ENCODE measurements at regions not wholly inside any gene's neighbourhood (a gene's known extent, or its start where the extent isn't known, plus 50 kb on each side); places are given as distances from the start of the nearest gene placed in this dataset.

- Histone ChIP-seq H3K4me1 (ENCODE audit: control insufficient read depth, insufficient read depth, low read length, poor library complexity, severe bottlenecking) (no peaks in the 10 kb centered on the region), H3K27me3 (ENCODE audit: control insufficient read depth, insufficient read depth, low read length) (no peaks in the 10 kb centered on the region), H3K27ac (ENCODE audit: insufficient read depth, low read length, poor library complexity, severe bottlenecking) (no peak overlapping the region), H3K9me3 (ENCODE audit: control insufficient read depth in 2 of 2, low read length in 2 of 2) (no peaks in the 10 kb centered on the region), H3K4me3 (ENCODE audit: low read depth, low read length) (no peak overlapping the region), H3K36me3 (ENCODE audit: control insufficient read depth, insufficient read depth, low read length) (no peaks in the 10 kb centered on the region)
- H3K36me3 Mint-ChIP-seq, result no peaks in the 10 kb centered on the region
- H3K27me3 Mint-ChIP-seq, result no peaks in the 10 kb centered on the region
- ATAC-seq (ENCODE audit: low read depth in 2 of 2) (no peak), DNase-seq (no peak)
- peaks cover 0 to 7% (median 4%) of the 10 kb centered on the region in 4 donors for H3K4me1 Mint-ChIP-seq
- peaks cover 0 to 2% (median 0%) of the 10 kb centered on the region in 7 donors for H3K9me3 Mint-ChIP-seq
- no peak overlapping the region for H3K27ac Mint-ChIP-seq
- H3K4me3 Mint-ChIP-seq, result no peak overlapping the region
Measured at GRCh38 chr12:89983622-89984021, 275.0 kb upstream of the ATP2B1 start.

- no peak for ATAC-seq (ENCODE audit: low read depth in 2 of 2)
- Histone ChIP-seq H3K9me3 (ENCODE audit: control insufficient read depth in 2 of 2, low read length in 2 of 2) (no peaks in the 10 kb centered on the region), H3K4me1 (ENCODE audit: control insufficient read depth, insufficient read depth, low read length, poor library complexity, severe bottlenecking) (no peaks in the 10 kb centered on the region), H3K27ac (ENCODE audit: insufficient read depth, low read length, poor library complexity, severe bottlenecking) (no peak overlapping the region), H3K36me3 (ENCODE audit: control insufficient read depth, insufficient read depth, low read length) (no peaks in the 10 kb centered on the region), H3K27me3 (ENCODE audit: control insufficient read depth, insufficient read depth, low read length) (no peaks in the 10 kb centered on the region), H3K4me3 (ENCODE audit: low read depth, low read length) (no peak overlapping the region)
- H3K4me1 Mint-ChIP-seq, result peaks cover 3 to 10% (median 4%) of the 10 kb centered on the region in 4 donors
- H3K36me3 Mint-ChIP-seq, result peaks cover 3% of the 10 kb centered on the region
- H3K27me3 Mint-ChIP-seq, result no peaks in the 10 kb centered on the region
- DNase-seq, result no peak
- H3K9me3 Mint-ChIP-seq, result peaks cover 0 to 4% (median 0%) of the 10 kb centered on the region in 7 donors
- no peak overlapping the region for H3K4me3 Mint-ChIP-seq
- H3K27ac Mint-ChIP-seq, result no peak overlapping the region
Measured at GRCh38 chr12:89980236-89980635, 271.6 kb upstream of the ATP2B1 start.

GRCh38 chr12:89977405-89978085, 268.9 kb upstream of the ATP2B1 start:
- Mint-ChIP-seq H3K4me3 (no peak overlapping the region), H3K36me3 (peaks cover 3% of the 10 kb centered on the region), H3K27me3 (no peaks in the 10 kb centered on the region), H3K9me3 (peaks cover 0 to 4% (median 0%) of the 10 kb centered on the region in 7 donors), H3K4me1 (peaks cover 0 to 13% (median 4%) of the 10 kb centered on the region in 4 donors), H3K27ac (peak overlapping the region in 1 of 3 donors; percentile 6)
- no peaks in the 10 kb centered on the region for H3K27me3 ChIP-seq (ENCODE audit: control insufficient read depth, insufficient read depth, low read length)
- H3K4me3 ChIP-seq (ENCODE audit: low read depth, low read length), result no peak overlapping the region
- no peak for ATAC-seq (ENCODE audit: low read depth in 2 of 2)
- no peaks in the 10 kb centered on the region for H3K36me3 ChIP-seq (ENCODE audit: control insufficient read depth, insufficient read depth, low read length)
- H3K4me1 ChIP-seq (ENCODE audit: control insufficient read depth, insufficient read depth, low read length, poor library complexity, severe bottlenecking), result no peaks in the 10 kb centered on the region
- H3K9me3 ChIP-seq (ENCODE audit: control insufficient read depth in 2 of 2, low read length in 2 of 2), result no peaks in the 10 kb centered on the region
- DNase-seq, result no peak
- H3K27ac ChIP-seq (ENCODE audit: insufficient read depth, low read length, poor library complexity, severe bottlenecking), result no peak overlapping the region

- no peaks in the 10 kb centered on the region for H3K27me3 Mint-ChIP-seq
- Histone ChIP-seq H3K4me3 (ENCODE audit: low read depth, low read length) (no peak overlapping the region), H3K9me3 (ENCODE audit: control insufficient read depth in 2 of 2, low read length in 2 of 2) (no peaks in the 10 kb centered on the region), H3K4me1 (ENCODE audit: control insufficient read depth, insufficient read depth, low read length, poor library complexity, severe bottlenecking) (no peaks in the 10 kb centered on the region), H3K36me3 (ENCODE audit: control insufficient read depth, insufficient read depth, low read length) (no peaks in the 10 kb centered on the region), H3K27me3 (ENCODE audit: control insufficient read depth, insufficient read depth, low read length) (no peaks in the 10 kb centered on the region), H3K27ac (ENCODE audit: insufficient read depth, low read length, poor library complexity, severe bottlenecking) (no peak overlapping the region)
- ATAC-seq (ENCODE audit: low read depth in 2 of 2), result no peak
- H3K36me3 Mint-ChIP-seq, result peaks cover 3% of the 10 kb centered on the region
- H3K4me1 Mint-ChIP-seq, result peaks cover 2 to 13% (median 4%) of the 10 kb centered on the region in 4 donors
- no peak for DNase-seq
- H3K4me3 Mint-ChIP-seq, result no peak overlapping the region
- no peak overlapping the region for H3K27ac Mint-ChIP-seq
- H3K9me3 Mint-ChIP-seq, result peaks cover 0 to 4% (median 0%) of the 10 kb centered on the region in 7 donors
Measured at GRCh38 chr12:89976866-89977265, 268.2 kb upstream of the ATP2B1 start.

- H3K4me1 Mint-ChIP-seq, result peaks cover 6 to 10% (median 7%) of the 10 kb centered on the region in 4 donors
- no peaks in the 10 kb centered on the region for H3K4me1 ChIP-seq (ENCODE audit: control insufficient read depth, insufficient read depth, low read length, poor library complexity, severe bottlenecking)
- H3K36me3 ChIP-seq (ENCODE audit: control insufficient read depth, insufficient read depth, low read length), result no peaks in the 10 kb centered on the region
- no peaks in the 10 kb centered on the region for H3K9me3 ChIP-seq (ENCODE audit: control insufficient read depth in 2 of 2, low read length in 2 of 2)
- H3K4me3 ChIP-seq (ENCODE audit: low read depth, low read length), result no peak overlapping the region
- H3K27ac Mint-ChIP-seq, result peak overlapping the region in 1 of 3 donors; percentile 61
- no peak overlapping the region for H3K4me3 Mint-ChIP-seq
- peaks cover 3% of the 10 kb centered on the region for H3K36me3 Mint-ChIP-seq
- DNase-seq (no peak), ATAC-seq (ENCODE audit: low read depth in 2 of 2) (no peak)
- peaks cover 4% of the 10 kb centered on the region for H3K27me3 Mint-ChIP-seq
- H3K27me3 ChIP-seq (ENCODE audit: control insufficient read depth, insufficient read depth, low read length), result no peaks in the 10 kb centered on the region
- H3K9me3 Mint-ChIP-seq, result peaks cover 0 to 4% (median 0%) of the 10 kb centered on the region in 7 donors
- H3K27ac ChIP-seq (ENCODE audit: insufficient read depth, low read length, poor library complexity, severe bottlenecking), result no peak overlapping the region
Measured at GRCh38 chr12:89975574-89975973, 266.9 kb upstream of the ATP2B1 start.

GRCh38 chr12:89971880-89972279, 263.2 kb upstream of the ATP2B1 start:
- Histone ChIP-seq H3K27ac (ENCODE audit: insufficient read depth, low read length, poor library complexity, severe bottlenecking) (no peak overlapping the region), H3K9me3 (ENCODE audit: control insufficient read depth in 2 of 2, low read length in 2 of 2) (no peaks in the 10 kb centered on the region), H3K4me3 (ENCODE audit: low read depth, low read length) (no peak overlapping the region), H3K4me1 (ENCODE audit: control insufficient read depth, insufficient read depth, low read length, poor library complexity, severe bottlenecking) (no peaks in the 10 kb centered on the region), H3K27me3 (ENCODE audit: control insufficient read depth, insufficient read depth, low read length) (no peaks in the 10 kb centered on the region), H3K36me3 (ENCODE audit: control insufficient read depth, insufficient read depth, low read length) (no peaks in the 10 kb centered on the region)
- Mint-ChIP-seq H3K27me3 (peaks cover 4% of the 10 kb centered on the region), H3K27ac (peak overlapping the region in 2 of 3 donors; percentile 2 to 43), H3K4me1 (peaks cover 3 to 15% (median 7%) of the 10 kb centered on the region in 4 donors), H3K4me3 (no peak overlapping the region), H3K9me3 (peaks cover 0 to 7% (median 0%) of the 10 kb centered on the region in 7 donors), H3K36me3 (peaks cover 3% of the 10 kb centered on the region)
- ATAC-seq (ENCODE audit: low read depth in 2 of 2), result no peak
- DNase-seq, result no peak

GRCh38 chr12:89970722-89971121, 262.1 kb upstream of the ATP2B1 start:
- no peaks in the 10 kb centered on the region for H3K36me3 ChIP-seq (ENCODE audit: control insufficient read depth, insufficient read depth, low read length)
- H3K4me3 Mint-ChIP-seq, result no peak overlapping the region
- peaks cover 4% of the 10 kb centered on the region for H3K27me3 Mint-ChIP-seq
- H3K4me1 ChIP-seq (ENCODE audit: control insufficient read depth, insufficient read depth, low read length, poor library complexity, severe bottlenecking), result no peaks in the 10 kb centered on the region
- peaks cover 0 to 15% (median 9%) of the 10 kb centered on the region in 4 donors for H3K4me1 Mint-ChIP-seq
- H3K36me3 Mint-ChIP-seq, result no peaks in the 10 kb centered on the region
- no peak overlapping the region for H3K27ac Mint-ChIP-seq
- no peak overlapping the region for H3K4me3 ChIP-seq (ENCODE audit: low read depth, low read length)
- DNase-seq (no peak), ATAC-seq (ENCODE audit: low read depth in 2 of 2) (no peak)
- no peaks in the 10 kb centered on the region for H3K27me3 ChIP-seq (ENCODE audit: control insufficient read depth, insufficient read depth, low read length)
- H3K27ac ChIP-seq (ENCODE audit: insufficient read depth, low read length, poor library complexity, severe bottlenecking), result no peak overlapping the region
- H3K9me3 ChIP-seq (ENCODE audit: control insufficient read depth in 2 of 2, low read length in 2 of 2), result no peaks in the 10 kb centered on the region
- peaks cover 0 to 7% (median 0%) of the 10 kb centered on the region in 7 donors for H3K9me3 Mint-ChIP-seq

GRCh38 chr12:89969093-89969492, 260.5 kb upstream of the ATP2B1 start:
- ATAC-seq (ENCODE audit: low read depth in 2 of 2), result no peak
- Histone ChIP-seq H3K36me3 (ENCODE audit: control insufficient read depth, insufficient read depth, low read length) (no peaks in the 10 kb centered on the region), H3K4me1 (ENCODE audit: control insufficient read depth, insufficient read depth, low read length, poor library complexity, severe bottlenecking) (no peaks in the 10 kb centered on the region), H3K4me3 (ENCODE audit: low read depth, low read length) (no peak overlapping the region), H3K27me3 (ENCODE audit: control insufficient read depth, insufficient read depth, low read length) (no peaks in the 10 kb centered on the region), H3K9me3 (ENCODE audit: control insufficient read depth in 2 of 2, low read length in 2 of 2) (no peaks in the 10 kb centered on the region), H3K27ac (ENCODE audit: insufficient read depth, low read length, poor library complexity, severe bottlenecking) (no peak overlapping the region)
- peaks cover 0 to 15% (median 4%) of the 10 kb centered on the region in 4 donors for H3K4me1 Mint-ChIP-seq
- peaks cover 4% of the 10 kb centered on the region for H3K27me3 Mint-ChIP-seq
- peaks cover 0 to 4% (median 0%) of the 10 kb centered on the region in 7 donors for H3K9me3 Mint-ChIP-seq
- H3K27ac Mint-ChIP-seq, result no peak overlapping the region
- no peak for DNase-seq
- H3K36me3 Mint-ChIP-seq, result no peaks in the 10 kb centered on the region
- no peak overlapping the region for H3K4me3 Mint-ChIP-seq

Data from CD4-positive, CD25-positive, alpha-beta regulatory T cell (primary cell).